HG03575 (cell line): ENCODE measurements at regions not wholly inside any gene's neighbourhood (a gene's known extent, or its start where the extent isn't known, plus 50 kb on each side); places are given as distances from the start of the nearest gene placed in this dataset.
"Not testable (repeated sequence)": the region's sequence is repeated elsewhere in the genome, so short reads cannot be mapped to it uniquely, and the experiment has no call there.

Experiments
- ATAC-seq: cut with Tn5 transposase; IDR thresholded peaks from one replicate; pipeline ENCODE4 v1.9.1; 2021; ENCODE audit not compliant: unreplicated experiment, insufficient number of reproducible peaks, low FRiP score; ENCODE audit errors: extremely low read depth

GRCh38 chrX:40788698-40789097 lies 53.4 kb upstream of the MED14 start:
- not testable (repeated sequence) for ATAC-seq

DNA sequence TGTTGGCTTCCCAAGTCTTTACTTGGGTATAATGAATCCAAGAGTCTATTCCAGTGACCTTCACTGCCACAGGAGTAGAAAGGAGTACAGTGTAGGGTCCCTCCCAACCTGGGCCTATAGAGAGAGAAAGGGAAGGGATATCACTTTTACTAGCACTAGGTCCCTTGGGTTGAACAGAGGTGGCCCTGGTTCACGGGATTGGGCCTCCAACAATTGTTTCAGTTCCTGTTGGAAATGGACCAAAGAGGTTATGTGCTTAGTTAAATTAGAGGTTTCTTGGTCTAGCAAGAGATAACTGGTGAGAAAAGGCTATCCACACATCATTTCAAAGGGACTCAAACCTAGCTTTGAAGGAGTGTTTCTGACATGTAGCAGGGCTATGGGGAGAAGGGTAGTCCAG lies 57.1 kb upstream of the MED14 start:
- no peak for ATAC-seq

- not testable (repeated sequence) for ATAC-seq
Observed at GRCh38 chrX:40794829-40795130, 59.4 kb upstream of the MED14 start.

DNA sequence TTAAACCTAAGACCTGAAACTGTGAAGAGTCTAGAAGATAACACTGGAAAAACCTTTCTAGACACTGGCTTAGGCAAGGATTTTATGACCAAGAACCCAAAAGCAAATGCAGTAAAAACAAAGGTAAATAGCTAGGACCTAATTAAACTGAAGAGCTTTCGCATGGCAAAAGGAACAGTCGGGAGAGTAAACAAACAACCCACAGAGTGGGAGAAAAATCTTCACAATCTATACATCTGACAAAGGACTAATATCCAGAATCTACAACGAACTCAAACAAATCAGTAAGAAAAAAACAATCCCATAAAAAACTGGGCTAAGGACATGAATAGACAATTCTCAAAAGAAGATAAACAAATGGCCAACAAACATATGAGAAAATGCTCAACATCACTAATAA lies 64.4 kb upstream of the MED14 start:
- ATAC-seq: not testable (repeated sequence)

- no peak for ATAC-seq
Observed at GRCh38 chrX:40805404-40805803, 70.1 kb upstream of the MED14 start.

DNA sequence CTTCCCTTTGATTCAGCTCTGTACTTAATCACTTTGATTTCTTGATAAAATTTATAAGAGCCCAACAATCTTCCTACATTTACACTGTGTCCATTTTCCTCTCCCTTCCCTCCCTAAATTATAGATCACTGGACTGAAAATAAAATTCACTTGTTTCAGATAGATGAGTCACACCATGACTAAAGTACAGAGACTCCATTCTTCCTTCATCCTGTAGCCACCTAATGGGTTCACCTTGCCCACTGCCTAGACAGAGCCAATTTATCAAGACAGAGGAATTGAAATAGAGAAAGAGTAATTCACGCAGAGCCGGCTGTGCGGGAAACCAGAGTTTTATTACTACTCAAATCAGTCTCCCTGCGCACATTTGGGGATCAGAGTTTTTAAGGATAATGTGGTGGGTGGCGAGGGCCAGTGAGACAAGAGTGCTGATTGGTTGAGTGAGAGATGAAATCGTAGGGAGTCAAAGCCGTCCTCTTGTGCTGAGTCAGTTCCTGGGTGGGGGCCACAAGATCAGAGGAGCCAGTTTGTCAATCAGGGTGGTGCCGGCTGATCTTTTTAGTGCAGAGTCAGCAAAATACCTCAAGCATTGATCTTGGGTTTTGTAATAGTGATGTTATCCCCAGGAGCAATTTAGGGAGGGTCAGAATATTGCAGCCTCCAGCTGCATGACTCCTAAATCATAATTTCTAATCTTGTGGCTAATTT lies 71.3 kb upstream of the MED14 start:
- no peak for ATAC-seq

DNA sequence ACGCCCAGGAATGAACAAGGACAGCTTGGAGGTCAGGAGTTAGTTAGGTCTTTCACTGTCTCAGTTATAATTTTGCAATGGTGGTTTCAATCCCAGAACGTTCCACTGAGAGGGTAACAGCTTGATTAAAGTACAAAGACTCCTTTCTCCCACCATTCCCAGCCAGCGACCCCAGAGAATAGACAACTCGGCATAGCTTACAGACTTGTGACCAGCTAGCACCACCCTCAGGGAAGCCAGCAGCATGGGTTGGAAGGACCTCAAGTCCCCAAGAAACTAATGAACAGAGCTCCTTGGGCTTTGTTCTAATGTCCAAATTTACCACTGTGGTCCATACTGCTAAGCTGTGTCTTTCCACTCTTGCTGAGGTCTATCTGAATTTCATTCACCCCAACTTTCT lies 72.0 kb upstream of the MED14 start:
- no peak for ATAC-seq

DNA sequence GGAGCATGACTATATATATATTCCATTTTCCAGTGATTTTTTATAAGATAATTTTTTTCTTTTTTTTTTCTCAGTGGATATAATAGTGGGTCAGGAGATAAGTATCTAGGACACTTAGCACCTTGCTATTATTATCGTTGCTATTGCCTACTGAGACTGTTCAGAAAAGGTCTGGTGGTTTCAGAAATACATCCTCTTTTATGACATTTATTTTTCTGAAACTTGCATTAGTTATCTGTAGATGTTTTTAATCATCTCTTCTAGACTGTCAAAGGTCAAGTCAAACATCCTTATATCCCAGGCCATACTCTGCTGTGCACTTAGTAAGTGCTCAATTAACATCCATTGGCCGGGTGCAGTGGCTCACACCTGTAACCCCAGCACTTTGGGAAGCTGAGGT lies 72.9 kb upstream of the MED14 start:
- ATAC-seq: no peak

GRCh38 chrX:40809210-40809609 lies 73.9 kb upstream of the MED14 start:
- no peak for ATAC-seq

DNA sequence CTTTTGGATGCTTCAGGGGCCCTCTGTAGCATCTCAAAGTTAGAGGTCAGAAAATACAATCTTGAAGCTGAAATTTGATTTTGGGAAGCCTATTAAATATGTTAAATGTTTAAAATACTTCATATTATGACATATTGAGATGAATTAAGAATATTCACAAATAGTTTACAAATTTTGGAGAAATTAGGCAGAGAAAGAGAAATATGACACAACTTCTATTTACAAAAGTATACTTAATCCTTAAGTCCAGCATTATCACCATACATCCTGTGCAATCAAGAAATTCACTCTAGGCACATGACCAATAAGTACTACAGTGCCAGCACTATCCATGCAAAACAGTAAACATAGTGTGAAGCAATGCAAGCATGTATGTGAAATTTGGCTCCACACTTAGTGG lies 79.7 kb upstream of the MED14 start:
- not testable (repeated sequence) for ATAC-seq

DNA sequence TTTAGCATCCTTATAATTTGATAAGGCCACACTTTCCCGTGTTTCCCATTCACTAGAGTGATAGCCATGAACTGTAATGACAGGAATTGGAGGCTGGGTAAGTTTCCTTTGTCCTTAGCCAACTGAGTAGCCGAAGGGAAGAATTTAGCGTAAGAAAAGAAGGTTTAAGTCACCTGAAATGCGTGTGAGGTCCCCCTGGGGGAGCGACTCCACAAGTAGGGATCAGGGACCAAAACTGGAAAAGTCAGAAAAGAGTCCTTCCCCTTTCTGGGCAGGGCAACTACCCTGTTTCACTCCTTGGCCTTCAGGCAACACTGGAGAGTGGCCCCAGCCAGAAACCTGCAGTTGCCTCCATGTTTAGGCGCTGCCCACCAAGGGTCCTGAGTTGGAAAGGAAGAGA lies 81.6 kb upstream of the MED14 start:
- no peak for ATAC-seq

- no peak for ATAC-seq
Observed at GRCh38 chrX:40818236-40818635, 82.9 kb upstream of the MED14 start.

- ATAC-seq: no peak
Observed at GRCh38 chrX:40821780-40822179, 86.4 kb upstream of the MED14 start.

DNA sequence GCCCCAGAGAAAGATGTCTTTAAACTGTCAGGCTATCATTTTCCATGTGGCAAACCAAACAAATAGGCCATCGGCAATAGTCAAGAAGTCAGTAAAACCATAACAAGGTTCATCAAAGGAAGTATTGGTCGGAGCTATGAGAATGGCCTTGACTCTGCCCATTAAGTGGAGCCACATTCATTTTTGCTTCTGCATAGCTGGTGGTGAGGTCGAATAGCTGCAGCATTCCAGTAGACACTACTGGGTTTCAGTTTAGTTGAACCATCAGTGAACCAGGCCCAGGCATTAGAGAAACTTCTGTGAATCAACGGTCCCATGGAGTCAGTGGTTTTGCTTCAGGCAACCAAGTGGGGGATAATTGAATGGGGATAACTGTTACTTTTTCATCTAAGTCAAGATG lies 92.0 kb upstream of the MED14 start:
- no peak for ATAC-seq

- ATAC-seq: no peak
Observed at GRCh38 chrX:40831750-40832149, 96.4 kb upstream of the MED14 start.

GRCh38 chrX:40832723-40833122 lies 97.4 kb upstream of the MED14 start:
- no peak for ATAC-seq

- no peak for ATAC-seq
Observed at GRCh38 chrX:40834225-40834624, 98.9 kb upstream of the MED14 start.

GRCh38 chrX:40835526-40835925 lies 100.2 kb upstream of the MED14 start:
- no peak for ATAC-seq

- ATAC-seq: no peak
Observed at GRCh38 chrX:40843643-40844042, 108.3 kb upstream of the MED14 start.

DNA sequence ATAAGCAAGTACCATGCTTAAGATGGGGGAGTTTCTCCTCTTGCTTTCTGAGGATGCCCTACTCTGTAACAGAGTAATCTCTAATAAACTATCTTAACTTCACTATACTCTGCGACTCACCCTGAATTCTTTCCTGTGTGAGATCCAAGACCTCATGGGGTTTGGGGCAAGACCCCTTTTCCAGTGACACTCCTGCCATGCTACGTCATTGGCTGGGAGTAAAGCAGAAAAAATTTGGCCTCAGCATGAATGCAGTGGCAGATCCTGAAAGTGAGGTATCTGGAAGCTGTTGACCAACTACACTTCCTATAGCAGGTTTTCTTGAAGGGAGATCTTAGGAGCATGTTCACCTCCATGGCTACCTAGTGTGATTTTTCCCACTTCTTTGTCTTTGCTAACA lies 109.1 kb upstream of the MED14 start:
- no peak for ATAC-seq

GRCh38 chrX:40845331-40845911 lies 110.1 kb upstream of the MED14 start:
- no peak for ATAC-seq
